Brain pericyte (primary cell): ENCODE measurements at regions not wholly inside any gene's neighbourhood (a gene's known extent, or its start where the extent isn't known, plus 50 kb on each side); places are given as distances from the start of the nearest gene placed in this dataset.
"Not testable (repeated sequence)": the region's sequence is repeated elsewhere in the genome, so short reads cannot be mapped to it uniquely, and the experiment has no call there.

Source experiments
- DNase-seq: peaks from one replicate; pipeline ENCODE4 v3.0.0-alpha.2; 2012; ENCODE audit warnings: low read depth, low spot score

DNA sequence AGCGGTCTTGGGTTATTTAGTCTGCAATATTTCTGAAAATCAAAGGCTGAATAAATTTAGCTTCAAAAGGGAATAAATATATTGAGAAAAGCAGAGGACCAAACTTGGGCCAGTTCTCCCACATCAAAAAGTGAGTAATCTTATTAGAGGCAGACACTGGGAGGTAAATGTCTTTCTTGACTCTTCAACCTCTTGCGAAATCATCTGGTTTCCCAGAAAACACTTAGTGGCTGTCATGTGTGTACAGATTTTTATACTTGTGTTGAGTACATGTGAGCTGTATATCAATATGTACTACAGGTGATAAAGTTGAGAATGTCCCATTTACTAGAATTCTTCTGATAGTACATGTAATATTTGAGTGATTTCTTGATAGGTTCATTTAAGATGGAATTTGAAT, 454.9 kb downstream of the PRR16 start:
- no peak for DNase-seq

DNA sequence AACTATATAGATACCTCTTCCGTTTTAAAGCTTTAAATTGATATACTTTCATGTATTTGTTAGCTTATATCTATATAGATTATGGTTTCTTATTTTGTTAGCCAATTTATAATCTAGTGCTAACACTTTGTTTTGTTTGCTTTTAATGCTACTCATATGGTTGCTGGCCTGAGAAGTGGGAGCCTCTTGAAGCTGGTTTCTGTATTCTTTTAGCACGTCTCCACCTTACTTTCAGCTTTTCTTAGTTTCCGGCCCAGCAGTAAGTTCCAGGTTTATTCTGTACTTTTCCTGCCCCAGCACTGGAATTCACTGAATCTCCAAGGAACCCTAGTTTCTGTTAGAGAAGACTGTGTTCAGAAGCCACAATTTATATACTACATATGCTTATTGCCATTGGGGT, 458.9 kb downstream of the PRR16 start:
- no peak for DNase-seq

DNA sequence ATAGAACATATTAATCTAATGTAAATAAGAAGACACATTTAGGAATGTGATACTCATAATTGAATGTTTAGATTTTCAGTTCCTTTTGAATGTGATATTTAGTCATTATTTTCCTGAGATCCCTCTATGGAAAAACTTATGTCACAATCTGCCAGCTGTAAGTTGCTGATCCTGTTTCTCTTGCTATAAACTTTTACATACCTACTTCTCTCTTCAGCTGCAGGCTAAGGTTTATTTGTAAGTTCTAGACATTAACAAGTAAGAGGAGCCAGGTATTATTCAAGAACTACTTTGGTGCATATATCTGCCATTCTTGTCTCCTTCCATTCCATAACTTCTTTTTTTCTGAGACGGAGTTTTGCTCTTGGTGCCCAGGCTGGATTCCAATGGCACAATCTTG, 462.4 kb downstream of the PRR16 start:
- DNase-seq = no peak

DNA sequence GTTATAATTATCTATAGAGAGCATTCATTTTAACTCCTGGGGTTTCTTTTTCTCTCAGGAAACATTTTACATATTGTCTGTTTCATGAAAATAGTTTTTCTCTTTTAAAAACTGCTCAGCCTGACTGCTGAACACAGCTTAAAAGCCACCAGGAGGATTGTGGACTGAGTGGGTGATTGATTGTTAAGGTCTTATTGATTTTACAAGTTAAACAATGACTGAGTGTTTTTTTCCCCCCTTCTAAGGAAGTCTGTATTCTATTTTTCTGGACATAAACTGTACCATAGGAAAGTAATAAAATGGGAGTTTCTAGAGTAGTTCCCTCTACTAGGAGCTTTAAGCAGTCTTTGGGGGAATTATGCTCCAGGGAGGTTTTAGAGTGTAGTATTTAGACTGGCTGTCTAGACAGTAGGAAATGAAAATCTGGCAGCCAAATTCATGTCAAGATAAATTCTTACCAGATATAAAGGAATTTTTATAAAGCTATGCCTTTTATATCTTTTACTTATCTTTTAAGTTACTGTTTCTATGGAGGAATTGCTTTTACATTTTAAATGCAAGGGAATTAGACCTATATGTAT, 463.9 kb downstream of the PRR16 start:
- DNase-seq = no peak

DNA sequence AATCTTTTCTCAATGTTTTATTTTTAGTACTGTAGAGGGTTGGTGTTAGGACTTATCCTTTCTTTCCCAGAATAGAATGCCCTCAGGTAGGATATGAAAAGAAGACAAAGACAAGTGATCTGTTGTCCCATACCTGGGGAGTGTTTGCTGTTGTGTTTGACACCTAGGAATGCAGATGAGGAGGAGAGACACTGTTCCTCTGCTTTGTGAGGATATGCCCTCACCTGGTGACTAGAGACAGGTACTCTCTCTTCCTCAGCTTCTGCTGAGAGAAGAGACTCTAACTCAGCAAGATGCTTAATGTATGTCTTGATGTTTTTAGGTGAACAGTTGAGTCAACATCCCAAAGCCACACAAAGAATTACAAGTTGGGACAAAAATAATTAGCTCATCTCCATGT, 468.4 kb downstream of the PRR16 start:
- DNase-seq = no peak

DNA sequence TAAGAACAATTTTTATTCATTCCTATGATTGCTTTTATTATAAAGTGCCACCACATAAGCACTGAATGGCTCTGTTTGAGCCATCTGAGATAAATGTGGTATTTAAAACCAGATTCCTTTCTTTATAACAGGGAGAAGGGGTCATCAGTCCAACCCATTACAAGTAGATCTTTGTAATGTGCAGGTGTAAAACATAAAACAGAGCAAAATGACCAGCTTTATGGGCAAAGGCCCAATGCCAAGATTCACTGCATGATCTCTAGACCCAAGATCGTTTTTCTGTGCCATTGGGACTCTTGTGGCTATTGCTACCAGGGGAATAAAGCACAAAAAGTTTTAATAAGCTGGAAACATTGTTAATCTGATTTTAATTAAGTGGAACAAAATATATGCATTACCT, 469.9 kb downstream of the PRR16 start:
- DNase-seq = no peak

DNA sequence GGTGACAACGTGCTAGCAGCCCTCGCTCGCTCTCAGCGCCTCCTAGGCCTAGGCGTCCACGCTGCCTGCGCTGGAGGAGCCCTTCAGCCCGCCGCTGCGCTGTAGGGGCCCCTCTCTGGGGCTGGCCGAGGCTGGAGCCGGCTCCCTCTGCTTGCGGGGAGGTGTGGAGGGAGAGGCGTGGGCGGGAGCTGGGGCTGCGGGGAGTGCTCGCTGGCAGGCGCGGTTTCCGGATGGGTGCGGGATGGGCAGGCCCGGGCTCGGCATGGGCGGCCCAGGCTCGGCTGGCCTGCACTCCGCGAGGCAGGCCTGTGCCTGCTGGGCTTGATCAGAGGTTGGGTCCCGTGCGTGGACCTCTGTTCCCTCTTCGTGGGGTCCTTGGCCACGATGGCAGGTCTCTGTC, 472.6 kb downstream of the PRR16 start:
- DNase-seq = no peak

DNA sequence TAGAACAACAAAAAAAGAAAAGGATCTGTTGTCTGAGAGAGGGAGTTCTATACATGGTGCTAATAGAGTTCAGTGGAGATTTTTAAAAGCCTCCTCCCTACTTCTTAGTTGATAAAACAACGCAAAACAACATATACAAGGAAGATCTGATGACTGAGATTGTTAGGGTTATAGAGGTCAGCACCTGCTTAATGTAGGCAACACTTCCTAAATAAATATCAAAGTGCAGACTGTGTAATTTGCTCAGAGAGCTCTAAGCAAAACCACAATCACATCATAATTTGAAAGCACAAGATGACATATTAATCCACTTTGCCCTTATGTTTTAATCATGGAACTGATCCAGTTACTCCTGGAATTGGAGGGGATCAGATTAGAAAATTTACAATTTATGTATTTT, 474.5 kb downstream of the PRR16 start:
- no peak for DNase-seq

DNA sequence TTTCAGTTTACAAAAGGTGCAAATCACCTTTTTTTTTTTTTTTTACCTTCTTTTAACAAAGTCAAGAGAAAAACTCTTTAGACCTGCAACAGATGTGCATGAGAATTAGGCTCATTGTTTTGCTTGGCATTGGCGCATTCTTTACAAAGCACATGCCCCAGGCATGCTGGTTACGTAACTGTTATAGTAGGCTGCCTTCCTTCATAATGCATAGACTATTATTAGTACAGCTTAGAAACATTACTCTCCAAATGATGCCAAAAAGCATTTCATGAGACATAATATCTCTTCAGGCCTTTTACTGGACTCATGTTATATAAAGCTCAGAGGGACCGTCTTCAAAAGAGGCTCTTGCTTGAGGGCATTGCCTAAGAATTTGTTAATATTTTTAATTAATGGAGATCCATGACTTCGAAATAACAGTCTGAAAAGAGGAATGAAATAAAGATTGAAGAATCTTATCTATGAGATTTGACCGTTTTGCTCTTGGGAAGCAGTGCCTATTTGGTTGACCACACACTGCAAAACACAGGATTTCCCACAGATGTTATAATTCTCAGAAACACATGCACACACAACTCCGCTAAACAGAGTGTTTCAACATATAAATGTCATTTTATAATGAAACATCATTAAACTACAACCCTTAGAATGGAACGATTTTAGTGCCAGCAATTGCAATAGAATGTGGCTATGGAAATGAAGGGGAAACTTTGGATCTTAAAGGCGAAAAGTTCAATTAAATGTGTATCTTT, 478.7 kb downstream of the PRR16 start:
- peak; percentile 6 for DNase-seq

DNA sequence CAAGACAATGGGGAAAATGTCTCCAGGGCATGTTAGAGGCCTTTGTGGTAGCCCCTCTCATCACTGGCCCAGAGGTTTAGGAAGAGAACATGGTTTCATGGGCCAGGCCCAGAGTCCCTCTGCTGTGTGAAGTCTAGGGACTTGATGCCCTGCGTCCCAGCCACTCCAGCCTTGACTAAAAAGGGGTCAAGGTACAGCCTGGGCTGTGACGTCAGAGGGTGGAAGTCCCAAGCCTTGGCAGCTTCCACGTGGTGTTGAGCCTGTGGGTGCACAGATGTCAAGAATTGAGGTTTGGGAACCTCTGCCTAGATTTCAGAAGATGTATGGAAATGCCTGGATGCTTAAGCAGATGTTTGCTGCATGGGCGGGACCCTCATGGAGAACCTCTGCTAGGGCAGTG, 485.5 kb downstream of the PRR16 start:
- not testable (repeated sequence) for DNase-seq

DNA sequence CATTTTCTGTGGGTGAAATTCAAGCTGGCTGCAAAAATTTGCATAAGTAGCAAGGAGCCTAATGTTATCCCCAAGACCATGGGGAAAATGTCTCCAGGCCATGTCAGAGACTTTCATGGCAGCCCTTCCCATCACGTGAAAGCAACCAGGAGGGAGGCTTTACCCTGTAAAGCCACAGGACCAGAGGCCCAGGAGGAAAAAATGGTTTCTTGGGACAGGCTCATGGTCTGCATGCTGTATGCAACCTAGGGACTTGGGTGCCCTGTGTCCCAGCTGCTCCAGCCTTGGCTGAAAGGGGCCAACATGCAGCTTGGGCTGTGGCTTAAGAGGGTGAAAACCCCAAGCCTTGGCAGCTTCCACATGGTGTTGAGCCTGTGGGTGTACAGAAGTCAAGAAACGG, 489.3 kb downstream of the PRR16 start:
- DNase-seq = not testable (repeated sequence)

DNA sequence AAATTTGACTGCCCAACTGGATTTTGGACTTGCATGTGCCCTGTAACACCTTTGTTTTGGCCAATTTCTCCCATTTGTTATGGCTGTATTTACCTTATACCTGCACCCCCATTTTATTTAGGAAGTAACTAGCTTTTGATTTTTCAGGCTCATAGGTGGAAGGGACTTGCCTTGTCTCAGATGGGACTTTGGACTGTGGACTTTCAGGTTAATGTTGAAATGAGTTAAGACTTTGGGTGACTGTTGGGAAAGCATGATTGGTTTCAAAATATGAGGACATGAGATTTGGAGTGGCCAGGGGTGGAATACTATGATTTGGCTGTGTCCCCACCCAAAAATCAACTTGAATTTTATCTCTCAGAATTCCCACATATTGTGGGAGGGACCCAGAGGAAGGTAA, 490.2 kb downstream of the PRR16 start:
- DNase-seq = no peak

DNA sequence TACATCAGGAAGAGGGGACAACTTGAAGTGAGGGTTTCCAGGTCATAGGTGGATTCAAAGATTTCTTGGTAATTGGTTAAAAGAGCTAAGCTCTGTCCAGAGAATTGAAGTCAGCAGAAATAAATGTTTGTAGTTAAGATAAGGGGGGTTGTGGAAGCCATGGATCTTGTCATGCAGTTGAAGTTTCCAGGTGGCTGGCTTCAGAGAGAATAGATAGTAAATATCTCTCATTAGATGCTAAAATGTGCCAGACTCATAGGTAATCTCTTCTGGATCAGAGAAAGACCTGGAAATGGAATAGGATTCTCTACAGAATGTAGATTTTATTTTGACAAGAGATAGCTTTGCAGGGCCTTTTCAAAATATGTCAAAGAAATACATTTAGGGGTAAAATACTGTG, 491.7 kb downstream of the PRR16 start:
- DNase-seq = no peak

DNA sequence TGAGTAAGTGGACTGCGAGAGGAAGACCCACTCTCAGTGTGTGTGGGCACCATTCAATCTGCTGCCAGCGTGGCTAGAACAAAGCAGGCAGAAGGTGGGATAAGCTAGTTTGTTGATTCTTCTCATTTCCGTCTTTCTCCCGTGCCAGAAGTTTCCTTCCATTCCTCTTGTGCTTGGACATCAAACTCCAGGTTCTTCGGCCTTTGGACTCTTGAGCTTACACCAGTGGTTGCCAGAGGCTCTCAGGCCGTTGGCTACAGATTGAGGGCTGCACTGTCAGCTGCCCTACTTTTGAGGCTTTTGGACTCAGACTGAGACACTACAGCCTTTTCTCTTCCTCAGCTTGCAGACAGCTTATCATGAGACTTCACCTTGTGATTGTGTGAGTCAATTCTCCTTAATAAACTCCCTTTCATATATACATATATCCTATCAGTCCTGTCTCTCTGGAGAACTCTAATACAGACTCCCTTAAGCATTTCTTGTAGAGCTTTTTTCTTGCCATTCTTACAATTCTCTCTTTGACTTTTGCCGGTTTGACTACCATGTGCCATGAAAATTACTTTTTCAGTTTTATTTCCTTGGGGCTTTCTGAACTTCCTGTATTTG, 494.9 kb downstream of the PRR16 start:
- DNase-seq = no peak

DNA sequence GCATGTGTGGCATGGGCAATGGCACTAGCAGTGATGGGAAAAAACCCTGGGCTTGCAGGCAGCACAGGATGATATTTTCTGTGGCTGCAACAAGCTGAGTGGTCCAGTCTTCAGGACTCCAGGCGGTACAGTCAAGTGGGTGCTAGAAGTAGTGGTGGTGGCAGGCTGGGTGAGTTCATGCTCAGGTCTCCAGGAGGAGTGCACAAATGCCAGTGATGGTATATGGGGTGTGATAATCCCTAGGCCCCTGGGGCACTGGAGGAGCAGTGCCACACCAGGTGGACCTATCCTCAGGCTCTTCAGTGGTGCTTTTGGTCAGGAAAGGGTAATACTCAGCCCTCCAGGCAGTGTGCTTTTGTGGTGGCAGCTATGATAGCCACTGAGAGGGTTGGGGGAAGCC, 496.4 kb downstream of the PRR16 start:
- no peak for DNase-seq

DNA sequence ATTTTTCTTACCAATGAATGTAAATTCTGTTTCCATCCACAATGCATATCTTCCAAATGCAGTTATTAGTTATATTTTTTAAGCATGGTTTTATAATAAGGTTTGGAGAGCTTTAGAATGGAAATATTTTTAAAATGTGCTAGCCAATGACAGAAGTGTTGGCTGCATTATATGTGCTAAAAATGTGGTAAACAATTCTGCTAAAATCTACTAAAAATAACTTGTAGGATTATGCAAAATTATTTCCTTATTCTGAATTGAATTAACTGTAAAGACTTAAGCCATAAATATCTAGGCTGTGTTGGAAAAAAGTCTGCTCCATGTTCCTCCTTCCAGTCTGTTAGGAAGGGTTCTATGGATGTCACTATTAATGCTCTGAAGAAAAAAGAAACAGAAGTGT, 503.3 kb downstream of the PRR16 start:
- DNase-seq = no peak

DNA sequence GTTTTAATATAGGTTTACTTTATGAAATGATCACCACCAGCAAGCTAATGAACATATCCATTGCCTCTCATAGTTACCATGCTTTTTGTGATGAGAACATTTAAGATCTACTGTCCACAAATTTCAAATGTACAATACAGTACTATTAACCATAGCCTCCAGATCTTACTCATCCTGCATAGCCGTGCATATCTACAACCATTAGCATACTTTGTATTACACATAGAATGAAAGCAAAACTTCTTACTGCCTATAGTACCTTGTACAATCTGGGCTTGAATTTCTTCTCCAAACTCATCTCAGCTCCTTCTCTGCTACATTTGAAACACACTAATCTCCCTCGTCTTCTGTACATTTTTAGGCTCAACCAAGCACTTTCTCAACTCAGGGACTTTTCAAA, 510.6 kb downstream of the PRR16 start:
- no peak for DNase-seq

DNA sequence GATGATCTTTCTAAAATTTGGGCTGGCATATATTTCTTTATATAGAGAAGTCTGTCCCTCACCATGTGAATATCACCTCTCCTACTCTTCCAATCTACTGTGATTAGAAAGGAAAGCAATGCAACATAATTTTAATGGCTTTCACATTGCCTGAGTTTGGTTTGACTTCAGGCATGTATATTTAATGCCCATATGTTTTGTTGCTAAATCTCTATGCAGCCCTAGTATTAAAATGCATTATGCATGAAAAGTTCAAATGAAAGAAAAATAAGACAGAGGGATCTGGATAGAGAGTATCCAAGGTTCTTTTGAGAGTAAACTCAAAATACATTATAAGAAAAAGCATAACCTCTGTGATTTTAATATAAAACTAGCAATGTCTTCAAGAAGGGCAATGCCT, 518.3 kb downstream of the PRR16 start:
- no peak for DNase-seq

DNA sequence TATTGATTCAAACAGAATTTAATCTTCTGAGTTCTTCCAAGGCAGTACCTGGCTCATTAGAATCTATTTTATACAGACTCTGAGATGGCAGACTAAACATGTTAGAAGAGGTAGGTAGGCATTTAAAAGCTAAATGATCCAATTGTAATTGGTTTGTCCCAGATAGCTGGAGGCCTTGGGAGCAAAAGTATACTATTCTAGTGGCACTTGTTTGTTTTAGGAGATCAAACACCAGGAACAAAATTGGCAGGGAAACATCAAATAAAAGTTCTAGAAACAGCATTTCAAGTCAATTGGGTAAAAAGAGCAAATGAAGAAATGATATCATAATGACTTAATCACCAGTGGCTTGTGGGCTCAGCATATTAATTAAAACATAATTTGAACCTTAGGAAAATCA, 521.4 kb downstream of the PRR16 start:
- no peak for DNase-seq

DNA sequence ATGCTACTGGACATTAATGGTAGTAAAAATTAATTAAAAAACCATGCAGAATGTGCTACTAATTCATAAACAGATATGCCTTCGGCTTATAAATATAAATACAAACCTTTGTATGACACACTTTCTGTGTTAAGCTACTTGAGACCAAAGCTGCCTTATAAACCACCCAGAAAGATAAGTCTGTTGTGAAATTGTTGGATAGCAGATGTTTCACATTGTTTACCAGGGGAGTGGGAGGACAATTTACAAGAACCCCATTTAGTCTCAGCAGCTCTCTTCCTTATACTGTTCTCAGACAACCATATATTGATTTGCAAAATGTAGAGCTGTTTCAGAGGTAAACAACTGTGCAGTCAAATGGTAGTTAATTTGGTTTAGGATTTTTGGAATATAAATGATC, 524.4 kb downstream of the PRR16 start:
- DNase-seq = no peak

DNA sequence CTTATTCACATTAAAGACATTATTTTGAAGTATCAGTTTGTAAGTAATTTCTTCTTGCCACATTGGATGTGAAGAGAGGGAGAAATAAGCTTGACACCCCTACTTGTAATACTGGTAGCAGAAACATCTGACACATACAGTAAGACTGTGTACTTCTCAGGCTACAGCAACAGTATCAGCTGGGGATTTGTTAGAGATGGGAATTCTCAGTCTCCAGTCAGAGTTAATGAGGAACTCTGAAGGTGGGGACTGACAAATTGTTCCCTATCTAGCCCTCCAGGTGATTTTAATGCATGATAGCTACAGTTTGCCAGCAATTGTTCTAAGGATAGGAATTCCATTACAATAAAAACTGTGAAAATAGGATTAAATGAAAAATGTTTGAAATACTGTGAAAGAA, 524.8 kb downstream of the PRR16 start:
- no peak for DNase-seq

DNA sequence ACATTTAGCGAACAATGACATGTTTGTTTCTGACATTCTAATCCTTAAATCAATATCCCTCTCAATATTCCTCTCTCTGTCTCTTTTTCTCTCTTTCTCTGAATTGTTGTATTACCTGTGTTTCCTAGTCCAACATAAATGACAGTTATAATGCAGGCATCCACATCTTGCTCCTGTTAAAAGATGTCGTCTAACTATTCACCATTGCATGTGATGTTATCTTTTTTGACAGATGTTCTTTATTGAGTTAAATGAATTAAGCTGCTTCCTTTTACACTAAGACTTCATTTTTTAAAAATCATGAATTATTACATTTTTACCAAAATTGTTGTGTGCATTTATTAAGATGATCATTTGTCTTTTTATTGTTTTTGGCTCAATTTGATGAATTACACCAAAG, 527.5 kb downstream of the PRR16 start:
- DNase-seq = no peak

DNA sequence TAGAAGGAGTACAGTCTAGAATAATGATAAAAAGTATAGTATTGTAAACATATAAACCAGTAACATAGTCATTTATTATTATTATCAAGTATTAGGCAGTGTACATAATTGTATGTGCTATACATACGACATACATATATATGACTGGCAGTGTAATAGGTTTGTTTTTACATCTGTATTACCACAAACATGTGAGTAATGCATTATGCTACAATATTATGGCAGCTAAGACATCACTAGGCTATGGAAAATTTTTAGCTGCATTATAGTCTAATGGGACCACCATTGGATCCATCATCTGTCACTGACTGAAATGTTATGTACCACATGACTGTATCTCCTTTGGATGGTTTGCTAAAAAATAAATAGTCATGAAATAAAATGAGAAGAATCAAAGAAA, 530.0 kb downstream of the PRR16 start:
- no peak for DNase-seq
